Posterior cingulate gyrus (tissue), 11 donors: ENCODE measurements at regions not wholly inside any gene's neighbourhood (a gene's known extent, or its start where the extent isn't known, plus 50 kb on each side); places are given as distances from the start of the nearest gene placed in this dataset.
"Not testable (repeated sequence)": the region's sequence is repeated elsewhere in the genome, so short reads cannot be mapped to it uniquely, and the experiment has no call there.

Experiments
- DNase-seq, 10 donors: peaks; one replicate each; pipeline versions ENCODE4 v3.0.0 to v3.0.0-alpha.2; 2020 to 2021; ENCODE audit warnings: mixed read lengths in 3 of 10
- intact Hi-C: fragments of 100-400 bp; cut with DNase I; formaldehyde crosslinking; loops from one replicate; pipeline ENCODE4 v1.15.1; 2023

- no peak for DNase-seq
- intact Hi-C loops: no loop called here
Observed at GRCh38 chr10:3662775-3663174, 122.2 kb downstream of the KLF6 start.

- intact Hi-C loops: no loop called here
- no peak for DNase-seq
Observed at GRCh38 chr10:3661271-3661670, 123.7 kb downstream of the KLF6 start.

- intact Hi-C loops: no loop called here
- DNase-seq: no peak
Observed at GRCh38 chr10:3660753-3661152, 124.3 kb downstream of the KLF6 start.

- no peak for DNase-seq
- intact Hi-C loops: no loop called here
Observed at GRCh38 chr10:3659203-3659917, 125.6 kb downstream of the KLF6 start.

- intact Hi-C loops: no loop called here
- DNase-seq: no peak
Observed at GRCh38 chr10:3658766-3659165, 126.2 kb downstream of the KLF6 start.

- intact Hi-C loops: no loop called here
- DNase-seq: no peak
Observed at GRCh38 chr10:3656214-3656613, 128.8 kb downstream of the KLF6 start.

GRCh38 chr10:3655528-3655927 lies 129.5 kb downstream of the KLF6 start:
- intact Hi-C loops: no loop called here

GRCh38 chr10:3654980-3655379 lies 130.0 kb downstream of the KLF6 start:
- intact Hi-C loops: no loop called here

More at GRCh38 chr10:3655528-3655927, 129.5 kb downstream of the KLF6 start:
- DNase-seq: no peak

GRCh38 chr10:3654496-3654895 lies 130.5 kb downstream of the KLF6 start:
- intact Hi-C loops: no loop called here
- DNase-seq: no peak

More at GRCh38 chr10:3654980-3655379, 130.0 kb downstream of the KLF6 start:
- DNase-seq: no peak

- intact Hi-C loops: not testable (repeated sequence)
Observed at GRCh38 chr10:3653303-3653702, 131.7 kb downstream of the KLF6 start.

GRCh38 chr10:3652886-3653285 lies 132.1 kb downstream of the KLF6 start:
- no peak for DNase-seq
- intact Hi-C loops: no loop called here

More at GRCh38 chr10:3653303-3653702, 131.7 kb downstream of the KLF6 start:
- not testable (repeated sequence) for DNase-seq

- intact Hi-C loops: no loop called here
- DNase-seq: no peak
Observed at GRCh38 chr10:3651969-3652653, 132.9 kb downstream of the KLF6 start.

- no peak for DNase-seq
- intact Hi-C loops: no loop called here
Observed at GRCh38 chr10:3648576-3648975, 136.4 kb downstream of the KLF6 start.

GRCh38 chr10:3648170-3648569 lies 136.8 kb downstream of the KLF6 start:
- intact Hi-C loops: no loop called here
- DNase-seq: no peak

GRCh38 chr10:3647074-3647473 lies 137.9 kb downstream of the KLF6 start:
- DNase-seq: no peak
- intact Hi-C loops: no loop called here

GRCh38 chr10:3645406-3645805 lies 139.6 kb downstream of the KLF6 start:
- no peak for DNase-seq
- intact Hi-C loops: no loop called here

- intact Hi-C loops: no loop called here
- no peak for DNase-seq
Observed at GRCh38 chr10:3640816-3641215, 144.2 kb downstream of the KLF6 start.

- intact Hi-C loops: no loop called here
- DNase-seq: no peak
Observed at GRCh38 chr10:3639546-3639945, 145.5 kb downstream of the KLF6 start.

GRCh38 chr10:3636356-3637181 lies 148.4 kb downstream of the KLF6 start:
- no peak for DNase-seq
- intact Hi-C loops: no loop called here

GRCh38 chr10:3635697-3636096 lies 149.3 kb downstream of the KLF6 start:
- intact Hi-C loops: no loop called here
- no peak for DNase-seq

GRCh38 chr10:3635211-3635671 lies 149.8 kb downstream of the KLF6 start:
- DNase-seq: no peak
- intact Hi-C loops: no loop called here
